ENCODE measurements at regions not wholly inside any gene's neighbourhood (a gene's known extent, or its start where the extent isn't known, plus 50 kb on each side); places are given as distances from the start of the nearest gene placed in this dataset.

GRCh38 chr18:68574311-68574710, 140.6 kb downstream of the TMX3 start:
- no peak for TF ChIP-seq TAF1 (IDR thresholded peaks at IDR 0.05; ENCODE audit: low read depth)
- TF ChIP-seq CREB1 (IDR thresholded peaks at IDR 0.05; ENCODE audit: low read depth): no peak
- TF ChIP-seq TCF12 (IDR thresholded peaks at IDR 0.05; ENCODE audit: low read depth): no peak
- TF ChIP-seq TEAD4 (IDR thresholded peaks at IDR 0.05): no peak
- no peak for TF ChIP-seq ZBTB7A (IDR thresholded peaks at IDR 0.05; ENCODE audit: low read depth)
- no peak for TF ChIP-seq RAD21 (IDR thresholded peaks at IDR 0.05; ENCODE audit: low read depth)
- TF ChIP-seq CEBPB (IDR thresholded peaks at IDR 0.05): no peak
- TF ChIP-seq, protein P1, sequence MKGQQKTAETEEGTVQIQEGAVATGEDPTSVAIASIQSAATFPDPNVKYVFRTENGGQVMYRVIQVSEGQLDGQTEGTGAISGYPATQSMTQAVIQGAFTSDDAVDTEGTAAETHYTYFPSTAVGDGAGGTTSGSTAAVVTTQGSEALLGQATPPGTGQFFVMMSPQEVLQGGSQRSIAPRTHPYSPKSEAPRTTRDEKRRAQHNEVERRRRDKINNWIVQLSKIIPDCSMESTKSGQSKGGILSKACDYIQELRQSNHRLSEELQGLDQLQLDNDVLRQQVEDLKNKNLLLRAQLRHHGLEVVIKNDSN (IDR thresholded peaks at IDR 0.05): no peak
- TF ChIP-seq, protein P2, sequence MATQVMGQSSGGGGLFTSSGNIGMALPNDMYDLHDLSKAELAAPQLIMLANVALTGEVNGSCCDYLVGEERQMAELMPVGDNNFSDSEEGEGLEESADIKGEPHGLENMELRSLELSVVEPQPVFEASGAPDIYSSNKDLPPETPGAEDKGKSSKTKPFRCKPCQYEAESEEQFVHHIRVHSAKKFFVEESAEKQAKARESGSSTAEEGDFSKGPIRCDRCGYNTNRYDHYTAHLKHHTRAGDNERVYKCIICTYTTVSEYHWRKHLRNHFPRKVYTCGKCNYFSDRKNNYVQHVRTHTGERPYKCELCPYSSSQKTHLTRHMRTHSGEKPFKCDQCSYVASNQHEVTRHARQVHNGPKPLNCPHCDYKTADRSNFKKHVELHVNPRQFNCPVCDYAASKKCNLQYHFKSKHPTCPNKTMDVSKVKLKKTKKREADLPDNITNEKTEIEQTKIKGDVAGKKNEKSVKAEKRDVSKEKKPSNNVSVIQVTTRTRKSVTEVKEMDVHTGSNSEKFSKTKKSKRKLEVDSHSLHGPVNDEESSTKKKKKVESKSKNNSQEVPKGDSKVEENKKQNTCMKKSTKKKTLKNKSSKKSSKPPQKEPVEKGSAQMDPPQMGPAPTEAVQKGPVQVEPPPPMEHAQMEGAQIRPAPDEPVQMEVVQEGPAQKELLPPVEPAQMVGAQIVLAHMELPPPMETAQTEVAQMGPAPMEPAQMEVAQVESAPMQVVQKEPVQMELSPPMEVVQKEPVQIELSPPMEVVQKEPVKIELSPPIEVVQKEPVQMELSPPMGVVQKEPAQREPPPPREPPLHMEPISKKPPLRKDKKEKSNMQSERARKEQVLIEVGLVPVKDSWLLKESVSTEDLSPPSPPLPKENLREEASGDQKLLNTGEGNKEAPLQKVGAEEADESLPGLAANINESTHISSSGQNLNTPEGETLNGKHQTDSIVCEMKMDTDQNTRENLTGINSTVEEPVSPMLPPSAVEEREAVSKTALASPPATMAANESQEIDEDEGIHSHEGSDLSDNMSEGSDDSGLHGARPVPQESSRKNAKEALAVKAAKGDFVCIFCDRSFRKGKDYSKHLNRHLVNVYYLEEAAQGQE (IDR thresholded peaks at IDR 0.05; ENCODE audit: low read depth): no peak
- TF ChIP-seq EP300 (IDR thresholded peaks at IDR 0.05; ENCODE audit: borderline replicate concordance): no peak
- TF ChIP-seq NFIC (IDR thresholded peaks at IDR 0.05): no peak
- no peak for TF ChIP-seq EGR1 (IDR thresholded peaks at IDR 0.05)
- no peak for TF ChIP-seq YY1 (IDR thresholded peaks at IDR 0.05; ENCODE audit: low read depth)
- no peak for TF ChIP-seq MAX (IDR thresholded peaks at IDR 0.05)

- TF ChIP-seq TCF12 (IDR thresholded peaks at IDR 0.05; ENCODE audit: low read depth): no peak
- TF ChIP-seq, protein P2 (IDR thresholded peaks at IDR 0.05; ENCODE audit: low read depth): no peak
- no peak for TF ChIP-seq NFIC (IDR thresholded peaks at IDR 0.05)
Measured at GRCh38 chr18:68569936-68570335, 145.0 kb downstream of the TMX3 start.

DNA sequence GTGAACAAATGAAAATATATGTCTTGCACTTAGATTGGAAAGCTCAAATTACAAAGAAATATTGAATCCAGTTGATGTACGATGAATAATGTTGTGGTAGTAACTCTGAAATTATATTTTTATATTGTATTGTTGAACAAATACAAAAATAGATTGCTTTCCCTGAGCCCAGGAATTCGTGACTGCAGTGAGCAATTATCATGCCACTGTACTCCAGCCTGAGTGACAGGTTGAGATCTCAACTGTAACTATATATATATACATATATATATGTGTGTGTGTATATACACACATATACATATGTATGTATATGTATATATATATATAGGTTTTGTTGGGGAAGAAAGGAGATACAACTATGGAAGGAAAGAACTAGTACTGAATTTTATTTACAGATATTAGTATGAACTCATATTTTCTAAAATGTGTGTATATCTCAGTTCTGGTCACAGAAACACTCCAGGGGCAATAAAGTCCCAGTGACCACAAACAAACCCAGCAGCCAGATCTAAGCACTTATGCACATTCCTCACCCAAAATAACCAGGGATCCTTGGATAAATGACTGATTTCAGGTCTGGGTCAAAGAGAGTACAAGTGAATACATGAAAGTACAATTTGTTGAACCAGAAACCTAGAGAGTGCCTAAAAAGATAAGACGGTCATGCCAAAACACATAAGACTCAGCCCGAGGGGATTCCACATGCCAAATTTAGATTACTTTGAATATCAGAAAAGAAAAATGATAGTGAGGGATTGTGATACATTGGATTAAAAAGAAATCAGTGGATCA, 146.3 kb downstream of the TMX3 start:
- TF ChIP-seq RAD21 (IDR thresholded peaks at IDR 0.05; ENCODE audit: low read depth) (no peak), NFIC (IDR thresholded peaks at IDR 0.05) (no peak), EP300 (IDR thresholded peaks at IDR 0.05; ENCODE audit: borderline replicate concordance) (no peak), TEAD4 (IDR thresholded peaks at IDR 0.05) (no peak)
- TF ChIP-seq, protein P2 (IDR thresholded peaks at IDR 0.05; ENCODE audit: low read depth): no peak

DNA sequence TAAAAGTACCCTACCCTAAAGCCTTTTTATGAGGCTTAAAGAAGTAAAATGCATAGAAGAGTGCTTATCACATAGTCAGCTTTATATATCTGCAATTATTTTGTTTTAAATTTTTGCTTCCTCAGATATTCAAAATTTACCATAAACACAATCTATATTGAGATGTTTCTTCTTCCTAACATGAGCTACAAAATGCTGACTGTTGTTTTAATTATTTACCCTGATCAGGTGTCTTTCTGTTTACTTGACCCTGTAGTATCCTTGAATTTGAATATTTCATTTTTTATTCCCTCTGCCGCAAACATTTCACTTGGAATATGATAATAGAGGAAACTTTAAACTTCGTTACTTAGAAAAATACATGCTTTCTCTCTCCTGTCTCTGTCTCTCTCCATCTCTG, 147.9 kb downstream of the TMX3 start:
- TF ChIP-seq, protein P1 (IDR thresholded peaks at IDR 0.05): no peak
- no peak for TF ChIP-seq YY1 (IDR thresholded peaks at IDR 0.05; ENCODE audit: low read depth)
- TF ChIP-seq TAF1 (IDR thresholded peaks at IDR 0.05; ENCODE audit: low read depth): no peak
- no peak for TF ChIP-seq FOXM1 (IDR thresholded peaks at IDR 0.05; ENCODE audit: borderline replicate concordance, low read depth)
- TF ChIP-seq, protein P2 (IDR thresholded peaks at IDR 0.05; ENCODE audit: low read depth): no peak
- no peak for TF ChIP-seq NFIC (IDR thresholded peaks at IDR 0.05)
- TF ChIP-seq CEBPB (IDR thresholded peaks at IDR 0.05): no peak
- TF ChIP-seq TCF12 (IDR thresholded peaks at IDR 0.05; ENCODE audit: low read depth): no peak
- TF ChIP-seq MAX (IDR thresholded peaks at IDR 0.05): no peak
- TF ChIP-seq TEAD4 (IDR thresholded peaks at IDR 0.05): no peak
- no peak for TF ChIP-seq EP300 (IDR thresholded peaks at IDR 0.05; ENCODE audit: borderline replicate concordance)
- no peak for TF ChIP-seq CREB1 (IDR thresholded peaks at IDR 0.05; ENCODE audit: low read depth)
- no peak for TF ChIP-seq EGR1 (IDR thresholded peaks at IDR 0.05)
- no peak for TF ChIP-seq ZBTB7A (IDR thresholded peaks at IDR 0.05; ENCODE audit: low read depth)
- TF ChIP-seq RAD21 (IDR thresholded peaks at IDR 0.05; ENCODE audit: low read depth): no peak

Data from Ishikawa (cell line).